Panc1 (cell line): ENCODE measurements at regions not wholly inside any gene's neighbourhood (a gene's known extent, or its start where the extent isn't known, plus 50 kb on each side); places are given as distances from the start of the nearest gene placed in this dataset.

Experiments
- CTCF ChIP-seq: fragments of 450-650 bp; IDR thresholded peaks from 2 replicates; pipeline ENCODE4 v1.5.1; 2017; ENCODE audit warnings: mild to moderate bottlenecking
- POLR2AphosphoS5 ChIP-seq: IDR thresholded peaks from 2 replicates; pipeline ENCODE4 v1.6.1; 2012; ENCODE audit warnings: mild to moderate bottlenecking, low read depth, low read length, moderate library complexity
- SIN3A ChIP-seq: IDR thresholded peaks from 2 replicates; pipeline ENCODE4 v1.6.1; 2012; ENCODE audit warnings: low read depth, mild to moderate bottlenecking, low read length, moderate library complexity, borderline replicate concordance; ENCODE audit not compliant: insufficient read depth

- no peak for TF ChIP-seq CTCF
- no peak for TF ChIP-seq SIN3A
- no peak for TF ChIP-seq POLR2AphosphoS5
Observed at GRCh38 chr10:112039823-112040222, 143.7 kb downstream of the GPAM start.
